Activated naive CD4-positive, alpha-beta T cell treated with anti-CD3 and anti-CD28 coated beads, Interleukin-2, amount 50 U/mL, for 24 hours (primary cell): ENCODE measurements at regions not wholly inside any gene's neighbourhood (a gene's known extent, or its start where the extent isn't known, plus 50 kb on each side); places are given as distances from the start of the nearest gene placed in this dataset.
A peak's percentile ranks its signal among the peaks of the same experiment; 100 is the strongest.

Experiments
- H3K27ac Mint-ChIP-seq: one replicate; pipeline ENCODE4 v1.8.0; 2021; ENCODE audit warnings: mild to moderate bottlenecking, mixed read lengths
- H3K27me3 Mint-ChIP-seq: one replicate; pipeline ENCODE4 v1.8.0; 2021; ENCODE audit warnings: mixed read lengths
- H3K36me3 Mint-ChIP-seq: one replicate; pipeline ENCODE4 v1.8.0; 2021; ENCODE audit warnings: mixed read lengths
- H3K4me1 Mint-ChIP-seq: one replicate; pipeline ENCODE4 v1.8.0; 2021; ENCODE audit warnings: mixed read lengths
- H3K4me3 Mint-ChIP-seq: one replicate; pipeline ENCODE4 v1.8.0; 2021; ENCODE audit warnings: mild to moderate bottlenecking, mixed read lengths
- H3K9me3 Mint-ChIP-seq: one replicate; pipeline ENCODE4 v1.8.0; 2021; ENCODE audit warnings: mixed read lengths

GRCh38 chr2:12116228-12116750 lies 369.9 kb downstream of the LPIN1 start:
- Mint-ChIP-seq H3K27me3 (no peaks in the 10 kb centered on the region), H3K27ac (no peak overlapping the region), H3K4me1 (peaks cover 24% of the 10 kb centered on the region), H3K9me3 (no peaks in the 10 kb centered on the region), H3K36me3 (no peaks in the 10 kb centered on the region), H3K4me3 (no peak overlapping the region)

GRCh38 chr2:12119841-12120240 lies 373.4 kb downstream of the LPIN1 start:
- Mint-ChIP-seq H3K4me1 (peaks cover 4% of the 10 kb centered on the region), H3K27me3 (no peaks in the 10 kb centered on the region), H3K27ac (no peak overlapping the region), H3K36me3 (no peaks in the 10 kb centered on the region), H3K9me3 (no peaks in the 10 kb centered on the region), H3K4me3 (no peak overlapping the region)

GRCh38 chr2:12120281-12121150 lies 374.1 kb downstream of the LPIN1 start:
- H3K4me1 Mint-ChIP-seq: no peaks in the 10 kb centered on the region
- no peaks in the 10 kb centered on the region for H3K36me3 Mint-ChIP-seq
- no peaks in the 10 kb centered on the region for H3K27me3 Mint-ChIP-seq
- H3K9me3 Mint-ChIP-seq: no peaks in the 10 kb centered on the region
- H3K27ac Mint-ChIP-seq: no peak overlapping the region
- H3K4me3 Mint-ChIP-seq: no peak overlapping the region

GRCh38 chr2:12124790-12125189 lies 378.4 kb downstream of the LPIN1 start:
- H3K4me3 Mint-ChIP-seq: no peak overlapping the region
- H3K4me1 Mint-ChIP-seq: no peaks in the 10 kb centered on the region
- H3K9me3 Mint-ChIP-seq: no peaks in the 10 kb centered on the region
- H3K27ac Mint-ChIP-seq: no peak overlapping the region
- no peaks in the 10 kb centered on the region for H3K36me3 Mint-ChIP-seq
- H3K27me3 Mint-ChIP-seq: no peaks in the 10 kb centered on the region

- Mint-ChIP-seq H3K4me3 (no peak overlapping the region), H3K4me1 (no peaks in the 10 kb centered on the region), H3K27ac (peak overlapping the region; percentile 20), H3K9me3 (no peaks in the 10 kb centered on the region), H3K27me3 (no peaks in the 10 kb centered on the region), H3K36me3 (no peaks in the 10 kb centered on the region)
Observed at GRCh38 chr2:12126318-12126717, 379.9 kb downstream of the LPIN1 start.

GRCh38 chr2:12127638-12128037 lies 381.2 kb downstream of the LPIN1 start:
- H3K27me3 Mint-ChIP-seq: no peaks in the 10 kb centered on the region
- peak overlapping the region; percentile 92 for H3K27ac Mint-ChIP-seq
- no peaks in the 10 kb centered on the region for H3K36me3 Mint-ChIP-seq
- H3K4me3 Mint-ChIP-seq: peak overlapping the region; percentile 51
- H3K4me1 Mint-ChIP-seq: no peaks in the 10 kb centered on the region
- H3K9me3 Mint-ChIP-seq: no peaks in the 10 kb centered on the region

GRCh38 chr2:12131975-12132374 lies 385.5 kb downstream of the LPIN1 start:
- H3K4me1 Mint-ChIP-seq: no peaks in the 10 kb centered on the region
- no peaks in the 10 kb centered on the region for H3K36me3 Mint-ChIP-seq
- H3K9me3 Mint-ChIP-seq: peaks cover 6% of the 10 kb centered on the region
- no peak overlapping the region for H3K27ac Mint-ChIP-seq
- H3K27me3 Mint-ChIP-seq: no peaks in the 10 kb centered on the region
- H3K4me3 Mint-ChIP-seq: no peak overlapping the region

GRCh38 chr2:12141618-12142258 lies 395.3 kb downstream of the LPIN1 start:
- Mint-ChIP-seq H3K27me3 (no peaks in the 10 kb centered on the region), H3K4me1 (peaks cover 9% of the 10 kb centered on the region), H3K9me3 (no peaks in the 10 kb centered on the region), H3K4me3 (no peak overlapping the region), H3K27ac (no peak overlapping the region), H3K36me3 (no peaks in the 10 kb centered on the region)

- Mint-ChIP-seq H3K4me1 (no peaks in the 10 kb centered on the region), H3K27ac (no peak overlapping the region), H3K9me3 (no peaks in the 10 kb centered on the region), H3K36me3 (no peaks in the 10 kb centered on the region), H3K27me3 (no peaks in the 10 kb centered on the region), H3K4me3 (no peak overlapping the region)
Observed at GRCh38 chr2:12151716-12152115, 405.3 kb downstream of the LPIN1 start.

GRCh38 chr2:12152888-12153287 lies 406.5 kb downstream of the LPIN1 start:
- peaks cover 2% of the 10 kb centered on the region for H3K36me3 Mint-ChIP-seq
- H3K4me3 Mint-ChIP-seq: no peak overlapping the region
- H3K9me3 Mint-ChIP-seq: no peaks in the 10 kb centered on the region
- H3K27ac Mint-ChIP-seq: no peak overlapping the region
- H3K4me1 Mint-ChIP-seq: no peaks in the 10 kb centered on the region
- no peaks in the 10 kb centered on the region for H3K27me3 Mint-ChIP-seq

- peaks cover 2% of the 10 kb centered on the region for H3K36me3 Mint-ChIP-seq
- no peak overlapping the region for H3K4me3 Mint-ChIP-seq
- no peaks in the 10 kb centered on the region for H3K27me3 Mint-ChIP-seq
- H3K4me1 Mint-ChIP-seq: no peaks in the 10 kb centered on the region
- peaks cover under 1% of the 10 kb centered on the region for H3K9me3 Mint-ChIP-seq
- no peak overlapping the region for H3K27ac Mint-ChIP-seq
Observed at GRCh38 chr2:12155303-12156051, 409.0 kb downstream of the LPIN1 start.

- Mint-ChIP-seq H3K36me3 (peaks cover 2% of the 10 kb centered on the region), H3K4me3 (no peak overlapping the region), H3K27ac (no peak overlapping the region), H3K9me3 (peaks cover 4% of the 10 kb centered on the region), H3K27me3 (no peaks in the 10 kb centered on the region), H3K4me1 (no peaks in the 10 kb centered on the region)
Observed at GRCh38 chr2:12156349-12156748, 409.9 kb downstream of the LPIN1 start.

GRCh38 chr2:12161085-12161484 lies 414.7 kb downstream of the LPIN1 start:
- peaks cover 4% of the 10 kb centered on the region for H3K9me3 Mint-ChIP-seq
- H3K4me1 Mint-ChIP-seq: peaks cover 12% of the 10 kb centered on the region
- no peaks in the 10 kb centered on the region for H3K27me3 Mint-ChIP-seq
- H3K4me3 Mint-ChIP-seq: no peak overlapping the region
- H3K36me3 Mint-ChIP-seq: peaks cover 2% of the 10 kb centered on the region
- H3K27ac Mint-ChIP-seq: no peak overlapping the region

- H3K4me1 Mint-ChIP-seq: peaks cover 12% of the 10 kb centered on the region
- peaks cover 4% of the 10 kb centered on the region for H3K9me3 Mint-ChIP-seq
- peaks cover 1% of the 10 kb centered on the region for H3K36me3 Mint-ChIP-seq
- H3K4me3 Mint-ChIP-seq: no peak overlapping the region
- no peaks in the 10 kb centered on the region for H3K27me3 Mint-ChIP-seq
- H3K27ac Mint-ChIP-seq: peak overlapping the region; percentile 5
Observed at GRCh38 chr2:12162269-12163247, 416.1 kb downstream of the LPIN1 start.

- H3K36me3 Mint-ChIP-seq: no peaks in the 10 kb centered on the region
- no peak overlapping the region for H3K27ac Mint-ChIP-seq
- H3K4me1 Mint-ChIP-seq: peaks cover 25% of the 10 kb centered on the region
- H3K4me3 Mint-ChIP-seq: no peak overlapping the region
- H3K27me3 Mint-ChIP-seq: no peaks in the 10 kb centered on the region
- H3K9me3 Mint-ChIP-seq: peaks cover 4% of the 10 kb centered on the region
Observed at GRCh38 chr2:12163866-12164265, 417.4 kb downstream of the LPIN1 start.
